ENCODE measurements at regions not wholly inside any gene's neighbourhood (a gene's known extent, or its start where the extent isn't known, plus 50 kb on each side); places are given as distances from the start of the nearest gene placed in this dataset.

- no peaks in the 10 kb centered on the region for H3K9me2 ChIP-seq (ENCODE audit: insufficient read depth)
- peaks cover 3% of the 10 kb centered on the region; the same call in 1 of the 2 replicates for H3K27me3 ChIP-seq (replicated peaks; ENCODE audit: insufficient read depth)
- no peaks in the 10 kb centered on the region for H4K20me1 ChIP-seq (ENCODE audit: insufficient read depth)
- H3K27ac ChIP-seq = no peak overlapping the region
- H3K4me1 ChIP-seq (ENCODE audit: insufficient read depth) = no peaks in the 10 kb centered on the region
- DNase-seq = no peak
- no peak overlapping the region for H3K4me3 ChIP-seq
- no peaks in the 10 kb centered on the region for H3K9me3 ChIP-seq (ENCODE audit: low read depth)
- H3K36me3 ChIP-seq (ENCODE audit: low read depth) = no peaks in the 10 kb centered on the region
- no peaks in the 10 kb centered on the region for H3F3A ChIP-seq (ENCODE audit: insufficient read depth)
- 18 to 21% methylated on average over 5 of the region's 5 CpGs for WGBS, 2 experiments (ENCODE audit: low coverage in 1 of 2, low lambda C conversion rate in 2 of 2, missing lambda C conversion rate in 2 of 2)
- H3K9ac ChIP-seq = no peak overlapping the region
- in situ Hi-C loops (cut with MboI) = no loop called here
- H3K79me2 ChIP-seq (ENCODE audit: insufficient read depth) = no peaks in the 10 kb centered on the region
- H2AFZ ChIP-seq = no peak overlapping the region
- TF ChIP-seq EZH2 (IDR thresholded peaks at IDR 0.05; ENCODE audit: insufficient read depth, poor library complexity, severe bottlenecking) (no peak), EZH2phosphoT487 (IDR thresholded peaks at IDR 0.05; ENCODE audit: insufficient read depth, low read depth) (no peak)
- no peak overlapping the region for H3K4me2 ChIP-seq (ENCODE audit: unreplicated experiment)
These were observed 212.6 kb upstream of the MSX2 start for GRCh38 chr5:174511714-174512253.

- no peak for DNase-seq
- no peak for TF ChIP-seq EZH2 (IDR thresholded peaks at IDR 0.05; ENCODE audit: insufficient read depth, poor library complexity, severe bottlenecking)
- no peak overlapping the region for H3K27ac ChIP-seq
- no peak overlapping the region for H3K4me3 ChIP-seq
- no peaks in the 10 kb centered on the region for H4K20me1 ChIP-seq (ENCODE audit: insufficient read depth)
- no peaks in the 10 kb centered on the region for H3K36me3 ChIP-seq (ENCODE audit: low read depth)
- in situ Hi-C loops (cut with MboI) = no loop called here
- no peaks in the 10 kb centered on the region for H3K9me2 ChIP-seq (ENCODE audit: insufficient read depth)
- H3F3A ChIP-seq (ENCODE audit: insufficient read depth) = no peaks in the 10 kb centered on the region
- no peaks in the 10 kb centered on the region for H3K9me3 ChIP-seq (ENCODE audit: low read depth)
- no peak overlapping the region for H3K9ac ChIP-seq
- H2AFZ ChIP-seq = no peak overlapping the region
- no peak overlapping the region for H3K4me2 ChIP-seq (ENCODE audit: unreplicated experiment)
- peaks cover 6% of the 10 kb centered on the region for H3K27me3 ChIP-seq (replicated peaks; ENCODE audit: insufficient read depth)
- H3K4me1 ChIP-seq (ENCODE audit: insufficient read depth) = no peaks in the 10 kb centered on the region
- WGBS, 2 experiments (ENCODE audit: low coverage in 1 of 2, low lambda C conversion rate in 2 of 2, missing lambda C conversion rate in 2 of 2) = 23 to 26% methylated on average over 4 of the region's 4 CpGs
- no peaks in the 10 kb centered on the region for H3K79me2 ChIP-seq (ENCODE audit: insufficient read depth)
These were observed 210.1 kb upstream of the MSX2 start for GRCh38 chr5:174514325-174514724.

GRCh38 chr5:174514983-174515394 is 209.4 kb upstream of the MSX2 start:
- Histone ChIP-seq H3K9ac (no peak overlapping the region), H3K4me1 (ENCODE audit: insufficient read depth) (no peaks in the 10 kb centered on the region), H3K9me3 (ENCODE audit: low read depth) (no peaks in the 10 kb centered on the region), H3K4me2 (ENCODE audit: unreplicated experiment) (no peak overlapping the region), H3K9me2 (ENCODE audit: insufficient read depth) (no peaks in the 10 kb centered on the region), H3F3A (ENCODE audit: insufficient read depth) (no peaks in the 10 kb centered on the region), H4K20me1 (ENCODE audit: insufficient read depth) (no peaks in the 10 kb centered on the region), H3K27ac (no peak overlapping the region), H3K36me3 (ENCODE audit: low read depth) (no peaks in the 10 kb centered on the region), H2AFZ (no peak overlapping the region), H3K4me3 (no peak overlapping the region), H3K79me2 (ENCODE audit: insufficient read depth) (no peaks in the 10 kb centered on the region), H3K27me3 (replicated peaks; ENCODE audit: insufficient read depth) (peaks cover 12% of the 10 kb centered on the region)
- TF ChIP-seq EZH2 (IDR thresholded peaks at IDR 0.05; ENCODE audit: insufficient read depth, poor library complexity, severe bottlenecking) (no peak), EZH2phosphoT487 (IDR thresholded peaks at IDR 0.05; ENCODE audit: insufficient read depth, low read depth) (no peak)
- in situ Hi-C loops (cut with MboI) = no loop called here
- DNase-seq = no peak
- 25 to 30% methylated on average over 10 of the region's 10 CpGs for WGBS, 2 experiments (ENCODE audit: low coverage in 1 of 2, low lambda C conversion rate in 2 of 2, missing lambda C conversion rate in 2 of 2)

- no peak for TF ChIP-seq EZH2 (IDR thresholded peaks at IDR 0.05; ENCODE audit: insufficient read depth, poor library complexity, severe bottlenecking)
- TF ChIP-seq EZH2phosphoT487 (IDR thresholded peaks at IDR 0.05; ENCODE audit: insufficient read depth, low read depth) = no peak
- H3K27ac ChIP-seq = no peak overlapping the region
- H3K4me1 ChIP-seq (ENCODE audit: insufficient read depth) = no peaks in the 10 kb centered on the region
- DNase-seq = no peak
- no peak overlapping the region for H3K4me2 ChIP-seq (ENCODE audit: unreplicated experiment)
- H2AFZ ChIP-seq = no peak overlapping the region
- no peaks in the 10 kb centered on the region for H3F3A ChIP-seq (ENCODE audit: insufficient read depth)
- H3K9ac ChIP-seq = no peak overlapping the region
- H3K9me2 ChIP-seq (ENCODE audit: insufficient read depth) = no peaks in the 10 kb centered on the region
- WGBS, 2 experiments (ENCODE audit: low coverage in 1 of 2, low lambda C conversion rate in 2 of 2, missing lambda C conversion rate in 2 of 2) = 9 to 11% methylated on average over 1 of the region's 1 CpG
- in situ Hi-C loops (cut with MboI) = no loop called here
- no peaks in the 10 kb centered on the region for H3K9me3 ChIP-seq (ENCODE audit: low read depth)
- no peaks in the 10 kb centered on the region for H4K20me1 ChIP-seq (ENCODE audit: insufficient read depth)
- no peaks in the 10 kb centered on the region for H3K79me2 ChIP-seq (ENCODE audit: insufficient read depth)
- peaks cover 20% of the 10 kb centered on the region for H3K27me3 ChIP-seq (replicated peaks; ENCODE audit: insufficient read depth)
- no peaks in the 10 kb centered on the region for H3K36me3 ChIP-seq (ENCODE audit: low read depth)
- H3K4me3 ChIP-seq = no peak overlapping the region
These were observed 207.6 kb upstream of the MSX2 start for GRCh38 chr5:174516741-174517140.

- no peaks in the 10 kb centered on the region for H3K9me2 ChIP-seq (ENCODE audit: insufficient read depth)
- no peaks in the 10 kb centered on the region for H3K4me1 ChIP-seq (ENCODE audit: insufficient read depth)
- no peak overlapping the region for H2AFZ ChIP-seq
- DNase-seq = no peak
- no peak overlapping the region for H3K9ac ChIP-seq
- H3K4me3 ChIP-seq = no peak overlapping the region
- no peaks in the 10 kb centered on the region for H3K79me2 ChIP-seq (ENCODE audit: insufficient read depth)
- TF ChIP-seq EZH2phosphoT487 (IDR thresholded peaks at IDR 0.05; ENCODE audit: insufficient read depth, low read depth) (no peak), EZH2 (IDR thresholded peaks at IDR 0.05; ENCODE audit: insufficient read depth, poor library complexity, severe bottlenecking) (no peak)
- peaks cover 20% of the 10 kb centered on the region for H3K27me3 ChIP-seq (replicated peaks; ENCODE audit: insufficient read depth)
- no peaks in the 10 kb centered on the region for H3F3A ChIP-seq (ENCODE audit: insufficient read depth)
- H3K4me2 ChIP-seq (ENCODE audit: unreplicated experiment) = no peak overlapping the region
- WGBS, 2 experiments (ENCODE audit: low coverage in 1 of 2, low lambda C conversion rate in 2 of 2, missing lambda C conversion rate in 2 of 2) = 9 to 12% methylated on average over 6 to 7 of the region's 7 CpGs
- in situ Hi-C loops (cut with MboI) = no loop called here
- H3K9me3 ChIP-seq (ENCODE audit: low read depth) = no peaks in the 10 kb centered on the region
- no peak overlapping the region for H3K27ac ChIP-seq
- no peaks in the 10 kb centered on the region for H3K36me3 ChIP-seq (ENCODE audit: low read depth)
- H4K20me1 ChIP-seq (ENCODE audit: insufficient read depth) = no peaks in the 10 kb centered on the region
These were observed 205.9 kb upstream of the MSX2 start for GRCh38 chr5:174518512-174518911.
